Hepatocyte (in vitro differentiated cells): ENCODE measurements at regions not wholly inside any gene's neighbourhood (a gene's known extent, or its start where the extent isn't known, plus 50 kb on each side); places are given as distances from the start of the nearest gene placed in this dataset.
"Not testable (repeated sequence)": the region's sequence is repeated elsewhere in the genome, so short reads cannot be mapped to it uniquely, and the experiment has no call there.

ENCODE experiments used
- DNase-seq: peaks from one replicate; pipeline ENCODE4 v3.0.0-alpha.2; 2016; ENCODE audit warnings: low spot score
- H2AFZ ChIP-seq: fragments of 200-600 bp; sonication (generic); 2 replicates; pipeline ENCODE4 v1.6.0; 2016; ENCODE audit warnings: antibody characterized with exemption, mild to moderate bottlenecking
- H3K27ac ChIP-seq: fragments of 200-600 bp; sonication (generic); 2 replicates; pipeline ENCODE4 v1.5.1; 2016; ENCODE audit warnings: mild to moderate bottlenecking
- H3K27me3 ChIP-seq: fragments of 200-600 bp; sonication (generic); 2 replicates; pipeline ENCODE4 v1.6.1; 2016
- H3K36me3 ChIP-seq: fragments of 200-600 bp; sonication (generic); replicated peaks from 2 replicates; pipeline ENCODE4 v1.5.1; 2016; ENCODE audit warnings: low read depth; ENCODE audit not compliant: insufficient read depth
- H3K4me1 ChIP-seq: fragments of 200-600 bp; sonication (generic); 2 replicates; pipeline ENCODE4 v1.5.1; 2016; ENCODE audit warnings: mild to moderate bottlenecking, moderate library complexity; ENCODE audit not compliant: insufficient read depth
- H3K4me2 ChIP-seq: fragments of 200-600 bp; sonication (generic); 2 replicates; pipeline ENCODE4 v1.6.0; 2016
- H3K4me3 ChIP-seq: fragments of 200-600 bp; sonication (generic); 2 replicates; pipeline ENCODE4 v1.5.1; 2016; ENCODE audit warnings: mild to moderate bottlenecking
- H3K79me2 ChIP-seq: fragments of 200-600 bp; sonication (generic); 2 replicates; pipeline ENCODE4 v1.6.0; 2017; ENCODE audit warnings: mild to moderate bottlenecking
- H3K9me2 ChIP-seq: fragments of 200-600 bp; sonication (generic); replicated peaks from 2 replicates; pipeline ENCODE4 v1.6.0; 2017; ENCODE audit warnings: mild to moderate bottlenecking; ENCODE audit not compliant: insufficient read depth
- H3K9me3 ChIP-seq: fragments of 200-600 bp; sonication (generic); 2 replicates; pipeline ENCODE4 v1.5.1; 2016; ENCODE audit warnings: low read depth, mild to moderate bottlenecking
- H4K20me1 ChIP-seq: fragments of 200-600 bp; sonication (generic); 2 replicates; pipeline ENCODE4 v1.6.0; 2016; ENCODE audit warnings: mild to moderate bottlenecking; ENCODE audit not compliant: insufficient read depth, poor library complexity, severe bottlenecking
- CTCF ChIP-seq: fragments of 200-600 bp; sonication (generic); IDR thresholded peaks from 2 replicates; pipeline ENCODE4 v1.5.1; 2016; ENCODE audit warnings: antibody characterized with exemption, mild to moderate bottlenecking; ENCODE audit not compliant: poor library complexity
- EZH2 ChIP-seq: fragments of 200-600 bp; sonication (generic); IDR thresholded peaks from 2 replicates; pipeline ENCODE4 v1.6.1; 2016; ENCODE audit warnings: antibody characterized with exemption, mild to moderate bottlenecking, borderline replicate concordance
- EZH2phosphoT487 ChIP-seq: fragments of 200-600 bp; sonication (generic); IDR thresholded peaks from one replicate; pipeline ENCODE4 v1.6.1; 2018; ENCODE audit warnings: antibody characterized with exemption, mild to moderate bottlenecking, low read depth, moderate library complexity; ENCODE audit not compliant: unreplicated experiment, severe bottlenecking
- WGBS: methylation state at CpG from one replicate; pipeline ENCODE4 v1.1.6; 2016; ENCODE audit warnings: low lambda C conversion rate; ENCODE audit errors: missing lambda C conversion rate; 5-methylcytosine and 5-hydroxymethylcytosine counted together

DNA sequence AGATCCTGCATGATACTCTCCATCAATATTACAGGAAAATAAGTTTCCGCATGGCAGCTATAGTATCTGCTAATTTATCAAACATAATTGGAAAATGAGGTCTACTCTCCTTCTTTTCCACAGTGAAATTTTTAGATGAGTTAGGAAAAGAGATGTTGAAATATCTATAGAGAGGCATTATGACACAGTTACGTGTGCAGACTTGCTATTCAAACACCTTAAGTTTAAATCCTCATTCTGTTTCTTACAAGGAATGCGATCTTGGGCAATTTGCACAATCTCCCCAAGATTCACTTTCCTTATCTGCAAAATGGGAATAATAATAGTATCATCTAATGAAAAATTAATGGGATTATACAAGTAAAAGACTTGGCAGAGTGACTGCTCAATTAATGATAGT lies 91.7 kb upstream of the SLCO6A1 start:
- H3K9me2 ChIP-seq: no peaks in the 10 kb centered on the region
- no peaks in the 10 kb centered on the region for H3K27me3 ChIP-seq
- no peaks in the 10 kb centered on the region for H3K36me3 ChIP-seq
- 96% methylated on average over 3 of the region's 3 CpGs for WGBS
- H3K79me2 ChIP-seq: no peaks in the 10 kb centered on the region
- no peak overlapping the region for H3K27ac ChIP-seq
- no peak overlapping the region for H2AFZ ChIP-seq
- no peak overlapping the region for H3K4me3 ChIP-seq
- no peak overlapping the region for H3K4me2 ChIP-seq
- no peaks in the 10 kb centered on the region for H4K20me1 ChIP-seq
- H3K4me1 ChIP-seq: no peaks in the 10 kb centered on the region
- TF ChIP-seq CTCF (no peak), EZH2phosphoT487 (no peak)
- no peak for DNase-seq
- H3K9me3 ChIP-seq: no peaks in the 10 kb centered on the region

DNA sequence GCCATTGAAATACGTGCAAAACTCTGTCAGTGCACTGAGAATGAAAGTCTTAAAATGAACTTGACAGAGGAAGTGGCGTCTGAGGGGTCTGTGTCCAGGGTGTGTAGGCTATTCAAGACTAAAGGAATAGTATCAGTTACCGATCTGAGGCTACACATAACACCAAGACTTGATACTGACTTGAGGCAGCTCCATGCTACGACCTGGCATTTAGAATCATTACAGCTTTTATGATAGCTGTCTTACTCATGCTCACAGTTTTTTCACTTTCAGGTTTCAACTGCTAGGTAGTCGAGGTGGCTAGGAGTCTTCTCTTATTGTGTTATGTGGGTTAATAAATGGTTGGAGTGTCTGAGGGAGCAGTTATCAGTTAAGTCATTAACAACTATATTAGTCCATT lies 92.8 kb upstream of the SLCO6A1 start:
- Histone ChIP-seq H3K4me3 (no peak overlapping the region), H2AFZ (no peak overlapping the region), H3K36me3 (no peaks in the 10 kb centered on the region), H3K27ac (no peak overlapping the region), H3K4me2 (no peak overlapping the region), H3K9me3 (no peaks in the 10 kb centered on the region), H4K20me1 (no peaks in the 10 kb centered on the region), H3K9me2 (no peaks in the 10 kb centered on the region), H3K27me3 (no peaks in the 10 kb centered on the region), H3K79me2 (no peaks in the 10 kb centered on the region), H3K4me1 (no peaks in the 10 kb centered on the region)
- no peak for DNase-seq
- 70% methylated on average over 5 of the region's 5 CpGs for WGBS
- TF ChIP-seq EZH2: no peak
- no peak for TF ChIP-seq EZH2phosphoT487
- TF ChIP-seq CTCF: no peak

DNA sequence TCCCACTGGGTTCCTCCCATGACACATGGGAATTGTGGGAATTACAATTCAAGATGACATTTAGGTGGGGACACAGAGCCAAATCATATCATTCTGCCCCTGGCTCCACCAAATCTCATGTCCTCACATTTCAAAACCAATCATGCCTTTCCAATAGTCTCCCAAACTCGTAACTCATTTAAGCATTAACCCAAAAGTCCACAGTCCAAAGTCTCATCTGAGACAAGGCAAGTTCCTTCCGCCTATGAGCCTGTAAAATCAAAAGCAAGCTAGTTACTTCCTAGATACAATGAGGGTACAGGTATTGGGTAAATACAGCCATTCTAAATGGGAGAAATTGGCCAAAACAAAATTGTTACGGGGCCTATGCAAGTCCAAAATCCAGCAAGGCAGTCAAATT lies 93.8 kb upstream of the SLCO6A1 start:
- not testable (repeated sequence) for H4K20me1 ChIP-seq, H3K27me3 ChIP-seq, H3K79me2 ChIP-seq, H3K9me2 ChIP-seq, H3K9me3 ChIP-seq, H3K36me3 ChIP-seq, DNase-seq, H3K4me1 ChIP-seq, H3K4me2 ChIP-seq, H3K4me3 ChIP-seq, H2AFZ ChIP-seq, H3K27ac ChIP-seq
- 70% methylated on average over 3 of the region's 3 CpGs for WGBS

GRCh38 chr5:102594192-102594591 lies 95.4 kb upstream of the SLCO6A1 start:
- Histone ChIP-seq H3K36me3 (no peaks in the 10 kb centered on the region), H4K20me1 (no peaks in the 10 kb centered on the region), H3K4me3 (no peak overlapping the region), H3K9me2 (no peaks in the 10 kb centered on the region), H2AFZ (no peak overlapping the region), H3K9me3 (no peaks in the 10 kb centered on the region), H3K4me2 (no peak overlapping the region), H3K27me3 (no peaks in the 10 kb centered on the region), H3K27ac (no peak overlapping the region), H3K79me2 (no peaks in the 10 kb centered on the region), H3K4me1 (no peaks in the 10 kb centered on the region)
- no peak for DNase-seq
- TF ChIP-seq CTCF (no peak), EZH2phosphoT487 (no peak), EZH2 (no peak)
- 86% methylated on average over 1 of the region's 1 CpG for WGBS
